ENCODE measurements at regions not wholly inside any gene's neighbourhood (a gene's known extent, or its start where the extent isn't known, plus 50 kb on each side); places are given as distances from the start of the nearest gene placed in this dataset.

DNA sequence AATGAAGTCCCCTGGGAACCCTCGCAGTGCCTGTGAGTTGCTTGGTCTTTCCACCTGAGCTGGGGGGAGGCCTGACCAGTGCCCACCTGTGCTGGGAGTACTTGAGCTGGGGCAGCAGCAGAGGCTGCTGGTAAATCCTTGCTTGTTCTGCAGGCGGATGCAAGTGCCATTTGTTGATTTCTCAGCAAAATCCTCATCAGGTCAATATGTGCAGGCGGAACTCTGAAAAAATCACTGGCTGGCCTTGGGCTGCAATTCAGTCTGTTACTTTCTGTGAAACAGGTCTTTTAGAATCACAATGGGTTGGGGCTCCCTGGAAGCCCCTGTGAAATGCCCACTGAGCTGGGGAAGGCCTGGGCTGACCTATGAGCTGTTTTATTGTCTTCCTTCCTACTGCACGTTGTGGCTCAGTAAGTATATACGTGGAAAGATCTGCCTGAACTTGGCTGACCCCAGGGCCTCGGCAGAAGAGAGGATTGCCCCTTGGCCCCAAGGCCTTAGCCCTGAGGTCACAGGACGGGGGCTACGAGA, 182.0 kb upstream of the RGMA start:
- TF ChIP-seq CTCF (IDR thresholded peaks at IDR 0.05; ENCODE audit: poor library complexity) (no peak), EZH2 (IDR thresholded peaks at IDR 0.05; ENCODE audit: borderline replicate concordance) (no peak), EZH2phosphoT487 (IDR thresholded peaks at IDR 0.05; ENCODE audit: low read depth, severe bottlenecking, unreplicated experiment) (no peak)

All from hepatocyte (in vitro differentiated cells).